Renal cortex interstitium (tissue), 11 donors: ENCODE measurements at regions not wholly inside any gene's neighbourhood (a gene's known extent, or its start where the extent isn't known, plus 50 kb on each side); places are given as distances from the start of the nearest gene placed in this dataset.
"Not testable (repeated sequence)": the region's sequence is repeated elsewhere in the genome, so short reads cannot be mapped to it uniquely, and the experiment has no call there.

Experiments
- DNase-seq, 11 donors: peaks; one replicate each; pipeline ENCODE4 v3.0.0-alpha.2; 2013; ENCODE audit warnings: low read depth in 9 of 11, low spot score in 4 of 11; ENCODE audit errors: extremely low read depth in 1 of 11

- DNase-seq = no peak
Measured at GRCh38 chr13:23025864-23026608, 154.7 kb upstream of the SGCG start.

GRCh38 chr13:23039266-23039935 lies 141.4 kb upstream of the SGCG start:
- DNase-seq = no peak

- no peak for DNase-seq
Measured at GRCh38 chr13:23042181-23042580, 138.6 kb upstream of the SGCG start.

GRCh38 chr13:23044906-23045305 lies 135.9 kb upstream of the SGCG start:
- no peak for DNase-seq

- no peak for DNase-seq
Measured at GRCh38 chr13:23050126-23050525, 130.7 kb upstream of the SGCG start.

GRCh38 chr13:23053711-23054110 lies 127.1 kb upstream of the SGCG start:
- not testable (repeated sequence) for DNase-seq

- DNase-seq = no peak
Measured at GRCh38 chr13:23059173-23059572, 121.6 kb upstream of the SGCG start.

GRCh38 chr13:23060959-23061358 lies 119.8 kb upstream of the SGCG start:
- DNase-seq = no peak

- DNase-seq = no peak
Measured at GRCh38 chr13:23067129-23067528, 113.7 kb upstream of the SGCG start.

- no peak for DNase-seq
Measured at GRCh38 chr13:23069566-23069965, 111.2 kb upstream of the SGCG start.

- DNase-seq = peak in 6 of 11 donors; percentile 10 to 25 (median 14)
Measured at GRCh38 chr13:23074075-23074828, 106.5 kb upstream of the SGCG start.

GRCh38 chr13:23081220-23081619 lies 99.6 kb upstream of the SGCG start:
- no peak for DNase-seq

- DNase-seq = no peak
Measured at GRCh38 chr13:23081901-23082300, 98.9 kb upstream of the SGCG start.

GRCh38 chr13:23086968-23087623 lies 93.7 kb upstream of the SGCG start:
- no peak for DNase-seq

- DNase-seq = no peak
Measured at GRCh38 chr13:23087880-23088279, 92.9 kb upstream of the SGCG start.

- DNase-seq = no peak
Measured at GRCh38 chr13:23098161-23098907, 82.4 kb upstream of the SGCG start.

GRCh38 chr13:23105051-23105450 lies 75.7 kb upstream of the SGCG start:
- no peak for DNase-seq

- no peak for DNase-seq
Measured at GRCh38 chr13:23107665-23108064, 73.1 kb upstream of the SGCG start.

GRCh38 chr13:23119131-23119530 lies 61.6 kb upstream of the SGCG start:
- DNase-seq = no peak
